Stomach (tissue), 4 donors: ENCODE measurements at regions not wholly inside any gene's neighbourhood (a gene's known extent, or its start where the extent isn't known, plus 50 kb on each side); places are given as distances from the start of the nearest gene placed in this dataset.

Experiments used
- POLR2A ChIP-seq, 4 donors: fragments of 450-650 bp; IDR thresholded peaks; one replicate each; pipeline ENCODE4 v1.6.1; 2016; ENCODE audit warnings: antibody characterized with exemption in 4 of 4, control low read depth in 2 of 4, mild to moderate bottlenecking in 1 of 4, moderate library complexity in 1 of 4
- TF ChIP-seq, protein P1 (sequence below), 7 experiments: fragments of 450-650 bp in 4 of 7; fragments of 200-600 bp in 3 of 7; sonication (generic) in 3 of 7; IDR thresholded peaks; one replicate each; pipeline ENCODE4 v1.5.1; 2016 to 2019; ENCODE audit warnings: antibody characterized with exemption in 7 of 7, control low read depth in 2 of 7, mild to moderate bottlenecking in 1 of 7

DNA sequence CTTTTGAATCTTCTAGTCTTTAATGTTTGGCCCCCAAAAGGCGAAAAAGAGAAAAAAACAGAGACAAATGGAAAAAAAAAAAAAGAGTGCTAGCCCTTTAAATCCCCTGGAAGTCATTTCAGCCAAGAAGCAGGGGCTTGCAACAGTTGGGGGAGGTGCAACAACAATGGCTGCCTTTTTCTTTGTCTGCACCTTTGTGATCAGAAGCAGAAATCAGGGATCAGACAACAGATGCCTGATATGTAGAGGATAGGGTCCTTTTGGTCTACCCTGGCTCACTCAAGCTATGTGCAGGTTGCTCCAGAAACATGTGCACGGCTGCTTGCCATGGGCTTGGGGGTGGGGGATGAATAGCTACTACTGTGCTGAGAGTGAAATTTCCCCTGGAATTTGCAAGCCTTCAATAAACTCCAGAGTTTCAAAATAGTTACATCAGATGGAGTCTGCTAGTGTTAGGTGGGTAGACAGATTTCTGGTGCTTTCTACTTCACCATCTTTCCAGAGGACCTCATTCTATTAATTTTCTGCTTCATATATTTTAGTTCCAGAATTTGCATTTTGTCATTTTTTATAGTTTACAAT lies 150.9 kb downstream of the FGF18 start:
- no peak for TF ChIP-seq POLR2A (IDR thresholded peaks at IDR 0.05)
- TF ChIP-seq, protein P1, sequence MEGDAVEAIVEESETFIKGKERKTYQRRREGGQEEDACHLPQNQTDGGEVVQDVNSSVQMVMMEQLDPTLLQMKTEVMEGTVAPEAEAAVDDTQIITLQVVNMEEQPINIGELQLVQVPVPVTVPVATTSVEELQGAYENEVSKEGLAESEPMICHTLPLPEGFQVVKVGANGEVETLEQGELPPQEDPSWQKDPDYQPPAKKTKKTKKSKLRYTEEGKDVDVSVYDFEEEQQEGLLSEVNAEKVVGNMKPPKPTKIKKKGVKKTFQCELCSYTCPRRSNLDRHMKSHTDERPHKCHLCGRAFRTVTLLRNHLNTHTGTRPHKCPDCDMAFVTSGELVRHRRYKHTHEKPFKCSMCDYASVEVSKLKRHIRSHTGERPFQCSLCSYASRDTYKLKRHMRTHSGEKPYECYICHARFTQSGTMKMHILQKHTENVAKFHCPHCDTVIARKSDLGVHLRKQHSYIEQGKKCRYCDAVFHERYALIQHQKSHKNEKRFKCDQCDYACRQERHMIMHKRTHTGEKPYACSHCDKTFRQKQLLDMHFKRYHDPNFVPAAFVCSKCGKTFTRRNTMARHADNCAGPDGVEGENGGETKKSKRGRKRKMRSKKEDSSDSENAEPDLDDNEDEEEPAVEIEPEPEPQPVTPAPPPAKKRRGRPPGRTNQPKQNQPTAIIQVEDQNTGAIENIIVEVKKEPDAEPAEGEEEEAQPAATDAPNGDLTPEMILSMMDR (IDR thresholded peaks at IDR 0.05), result no peak
